AG09319 (cell line): ENCODE measurements at regions not wholly inside any gene's neighbourhood (a gene's known extent, or its start where the extent isn't known, plus 50 kb on each side); places are given as distances from the start of the nearest gene placed in this dataset.

Source experiments
- DNase-seq: peaks from one replicate; pipeline ENCODE4 v3.0.0-alpha.2; 2010; ENCODE audit warnings: low read depth; ENCODE audit errors: extremely low read depth
- TF ChIP-seq, protein P1 (sequence below): IDR thresholded peaks from 2 replicates; pipeline ENCODE4 v1.5.1; 2011; ENCODE audit warnings: low read depth, mild to moderate bottlenecking, inconsistent platforms, low read length, moderate library complexity

GRCh38 chr13:105940882-105941281 lies 594.6 kb downstream of the EFNB2 start:
- no peak for DNase-seq
- TF ChIP-seq, protein P1, sequence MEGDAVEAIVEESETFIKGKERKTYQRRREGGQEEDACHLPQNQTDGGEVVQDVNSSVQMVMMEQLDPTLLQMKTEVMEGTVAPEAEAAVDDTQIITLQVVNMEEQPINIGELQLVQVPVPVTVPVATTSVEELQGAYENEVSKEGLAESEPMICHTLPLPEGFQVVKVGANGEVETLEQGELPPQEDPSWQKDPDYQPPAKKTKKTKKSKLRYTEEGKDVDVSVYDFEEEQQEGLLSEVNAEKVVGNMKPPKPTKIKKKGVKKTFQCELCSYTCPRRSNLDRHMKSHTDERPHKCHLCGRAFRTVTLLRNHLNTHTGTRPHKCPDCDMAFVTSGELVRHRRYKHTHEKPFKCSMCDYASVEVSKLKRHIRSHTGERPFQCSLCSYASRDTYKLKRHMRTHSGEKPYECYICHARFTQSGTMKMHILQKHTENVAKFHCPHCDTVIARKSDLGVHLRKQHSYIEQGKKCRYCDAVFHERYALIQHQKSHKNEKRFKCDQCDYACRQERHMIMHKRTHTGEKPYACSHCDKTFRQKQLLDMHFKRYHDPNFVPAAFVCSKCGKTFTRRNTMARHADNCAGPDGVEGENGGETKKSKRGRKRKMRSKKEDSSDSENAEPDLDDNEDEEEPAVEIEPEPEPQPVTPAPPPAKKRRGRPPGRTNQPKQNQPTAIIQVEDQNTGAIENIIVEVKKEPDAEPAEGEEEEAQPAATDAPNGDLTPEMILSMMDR = no peak

GRCh38 chr13:105937451-105937850 lies 598.0 kb downstream of the EFNB2 start:
- no peak for DNase-seq
- TF ChIP-seq, protein P1 = no peak

GRCh38 chr13:105936816-105937215 lies 598.6 kb downstream of the EFNB2 start:
- DNase-seq = no peak

DNA sequence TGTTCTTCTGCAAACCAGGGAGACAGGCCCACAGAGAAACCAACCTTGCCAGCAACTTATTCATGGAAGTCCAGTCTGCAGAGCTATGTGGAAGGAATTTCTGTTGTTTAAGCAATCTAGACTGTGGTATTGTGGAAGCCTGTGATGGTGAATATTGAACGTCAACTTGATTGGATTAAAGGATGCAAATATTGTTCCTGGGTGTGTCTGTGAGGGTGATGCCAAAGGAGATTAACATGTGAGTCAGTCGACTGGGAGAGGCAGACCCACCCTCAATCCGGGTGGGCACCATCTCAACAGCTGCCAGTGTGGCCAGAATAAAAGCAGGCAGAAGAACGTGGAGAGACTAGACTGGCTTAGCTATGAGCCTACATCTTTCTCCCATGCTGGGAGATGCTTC lies 606.0 kb downstream of the EFNB2 start:
- TF ChIP-seq, protein P1 = no peak

More at GRCh38 chr13:105936816-105937215, 598.6 kb downstream of the EFNB2 start:
- TF ChIP-seq, protein P1 = no peak

GRCh38 chr13:105928901-105929300 lies 606.6 kb downstream of the EFNB2 start:
- no peak for DNase-seq
- TF ChIP-seq, protein P1 = no peak

More for the DNA sequence above, 606.0 kb downstream of the EFNB2 start:
- DNase-seq = no peak

- no peak for DNase-seq
- TF ChIP-seq, protein P1 = no peak
These were observed 607.4 kb downstream of the EFNB2 start for GRCh38 chr13:105928048-105928447.

DNA sequence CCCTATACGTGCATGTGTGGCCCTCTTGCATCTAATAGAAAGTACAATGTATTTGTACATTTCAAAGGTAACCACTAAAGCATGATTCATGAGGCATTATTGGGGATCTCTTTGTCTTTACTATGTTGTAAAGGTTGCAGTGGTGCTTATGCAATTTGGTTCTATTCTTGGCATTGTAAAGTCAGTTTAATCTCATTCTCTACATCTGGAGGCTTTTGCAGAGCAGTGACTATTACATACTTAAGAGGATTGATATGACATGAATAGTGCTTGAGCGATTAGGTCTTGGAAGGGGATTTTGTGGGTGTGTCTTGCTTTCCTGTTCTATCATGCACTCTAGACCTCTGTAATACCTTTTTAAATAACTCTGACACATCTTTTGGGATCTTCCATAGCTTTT lies 610.0 kb downstream of the EFNB2 start:
- TF ChIP-seq, protein P1 = no peak
- no peak for DNase-seq
